Common myeloid progenitor, CD34-positive (primary cell): ENCODE measurements at regions not wholly inside any gene's neighbourhood (a gene's known extent, or its start where the extent isn't known, plus 50 kb on each side); places are given as distances from the start of the nearest gene placed in this dataset.

ENCODE experiments used
- CTCF ChIA-PET: fragments of 350-600 bp; sonication (Branson Sonifier 250); formaldehyde crosslinking; loops from one replicate; lab custom pipeline; 2021; ENCODE audit warnings: antibody characterized with exemption; lab: Charles Lee
- POLR2A ChIA-PET: fragments of 350-600 bp; sonication (Branson Sonifier 250); formaldehyde crosslinking; loops from one replicate; lab custom pipeline; 2021; ENCODE audit warnings: antibody characterized with exemption; lab: Charles Lee
- DNase-seq, 3 donors: peaks; one replicate each; pipeline versions ENCODE4 v3.0.0 to v3.0.0-alpha.2; 2013
- H3K27ac ChIP-seq, 2 experiments: 1 replicate in 1 of 2; 2 replicates in 1 of 2; pipeline ENCODE4 v1.7.0; 2013; ENCODE audit warnings: inconsistent platforms in 2 of 2, low read length in 2 of 2, mild to moderate bottlenecking in 2 of 2, low read depth in 1 of 2, moderate library complexity in 1 of 2; ENCODE audit not compliant: severe bottlenecking in 2 of 2, insufficient read depth in 1 of 2, poor library complexity in 1 of 2
- H3K27me3 ChIP-seq, 5 experiments: replicated peaks in 2 of 5; 1 replicate in 3 of 5; 2 replicates in 2 of 5; pipeline versions ENCODE4 v1.6.1 to v1.7.0; 2013; ENCODE audit warnings: low read length in 4 of 5, mild to moderate bottlenecking in 2 of 5, moderate library complexity in 2 of 5, inconsistent platforms in 1 of 5; ENCODE audit not compliant: insufficient read depth in 5 of 5, control insufficient read depth in 4 of 5
- H3K36me3 ChIP-seq, 4 experiments: 1 replicate in 2 of 4; 2 replicates in 2 of 4; pipeline versions ENCODE4 v1.6.1 to v1.7.0; 2013; ENCODE audit warnings: low read length in 3 of 4, control low read depth in 1 of 4, mild to moderate bottlenecking in 1 of 4; ENCODE audit not compliant: control insufficient read depth in 4 of 4, insufficient read depth in 4 of 4
- H3K4me1 ChIP-seq, 4 experiments: 1 replicate in 3 of 4; 2 replicates in 1 of 4; pipeline versions ENCODE4 v1.6.1 to v1.7.1; 2013; ENCODE audit warnings: low read length in 3 of 4, mild to moderate bottlenecking in 3 of 4, control low read depth in 1 of 4, inconsistent platforms in 1 of 4, moderate library complexity in 1 of 4; ENCODE audit not compliant: control insufficient read depth in 4 of 4, insufficient read depth in 4 of 4; ENCODE audit errors: control extremely low read depth in 1 of 4
- H3K4me3 ChIP-seq, 7 experiments: 1 replicate in 4 of 7; 2 replicates in 3 of 7; pipeline versions ENCODE4 v1.5.1 to v1.7.0; 2013; ENCODE audit warnings: mild to moderate bottlenecking in 7 of 7, low read length in 6 of 7, moderate library complexity in 6 of 7, inconsistent platforms in 2 of 7, low read depth in 2 of 7, control low read depth in 1 of 7; ENCODE audit not compliant: insufficient read depth in 4 of 7, control insufficient read depth in 1 of 7; ENCODE audit errors: extremely low read depth in 1 of 7
- H3K9me3 ChIP-seq, 5 experiments: 1 replicate in 4 of 5; 2 replicates in 1 of 5; pipeline versions ENCODE4 v1.6.1 to v1.7.1; 2013; ENCODE audit warnings: low read length in 4 of 5, mild to moderate bottlenecking in 2 of 5, inconsistent platforms in 1 of 5, low read depth in 1 of 5, moderate library complexity in 1 of 5; ENCODE audit not compliant: control insufficient read depth in 4 of 5, insufficient read depth in 2 of 5; ENCODE audit errors: control extremely low read depth in 1 of 5
- WGBS: methylation state at CpG from one replicate; pipeline ENCODE4 v1.1.5; 2013; ENCODE audit not compliant: insufficient coverage; 5-methylcytosine and 5-hydroxymethylcytosine counted together

- Histone ChIP-seq H3K4me1 (no peaks in the 10 kb centered on the region), H3K27me3 (no peaks in the 10 kb centered on the region), H3K27ac (no peak overlapping the region), H3K36me3 (no peaks in the 10 kb centered on the region), H3K4me3 (no peak overlapping the region), H3K9me3 (no peaks in the 10 kb centered on the region)
- WGBS, result 98% methylated on average over 4 of the region's 4 CpGs
- no peak for DNase-seq
- ChIA-PET CTCF (no interaction called here), POLR2A (no interaction called here)
These were observed 838.7 kb upstream of the API5 start for GRCh38 chr11:42473106-42473505.

GRCh38 chr11:42482822-42483221 is 829.0 kb upstream of the API5 start:
- no peaks in the 10 kb centered on the region for H3K4me1 ChIP-seq
- CTCF ChIA-PET, result no interaction called here
- no peaks in the 10 kb centered on the region for H3K27me3 ChIP-seq
- no peak overlapping the region for H3K4me3 ChIP-seq
- DNase-seq, result no peak
- POLR2A ChIA-PET, result no interaction called here
- H3K9me3 ChIP-seq, result no peaks in the 10 kb centered on the region
- no peaks in the 10 kb centered on the region for H3K36me3 ChIP-seq
- H3K27ac ChIP-seq, result no peak overlapping the region

- Histone ChIP-seq H3K27ac (no peak overlapping the region), H3K9me3 (no peaks in the 10 kb centered on the region), H3K27me3 (no peaks in the 10 kb centered on the region), H3K4me1 (peaks cover 0 to 3% (median under 1%) of the 10 kb centered on the region in 4 experiments), H3K36me3 (no peaks in the 10 kb centered on the region), H3K4me3 (no peak overlapping the region)
- no peak for DNase-seq
- WGBS, result 100% methylated on average over 2 of the region's 3 CpGs
- CTCF ChIA-PET, result no interaction called here
- POLR2A ChIA-PET, result no interaction called here
These were observed 821.3 kb upstream of the API5 start for GRCh38 chr11:42490506-42490905.

- Histone ChIP-seq H3K4me3 (no peak overlapping the region), H3K9me3 (no peaks in the 10 kb centered on the region), H3K4me1 (peaks cover 3 to 8% (median 4%) of the 10 kb centered on the region in 4 experiments), H3K27ac (no peak overlapping the region), H3K36me3 (no peaks in the 10 kb centered on the region), H3K27me3 (no peaks in the 10 kb centered on the region)
- POLR2A ChIA-PET, result no interaction called here
- CTCF ChIA-PET, result no interaction called here
- no peak for DNase-seq
- 100% methylated on average over 4 of the region's 9 CpGs for WGBS
These were observed 817.3 kb upstream of the API5 start for GRCh38 chr11:42494459-42494858.

- H3K4me3 ChIP-seq, result no peak overlapping the region
- no peak overlapping the region for H3K27ac ChIP-seq
- ChIA-PET POLR2A (no interaction called here), CTCF (no interaction called here)
- H3K4me1 ChIP-seq, result peaks cover 3 to 8% (median 4%) of the 10 kb centered on the region in 4 experiments
- WGBS, result 100% methylated on average over 1 of the region's 3 CpGs
- H3K9me3 ChIP-seq, result no peaks in the 10 kb centered on the region
- no peak for DNase-seq
- no peaks in the 10 kb centered on the region for H3K27me3 ChIP-seq
- no peaks in the 10 kb centered on the region for H3K36me3 ChIP-seq
These were observed 812.8 kb upstream of the API5 start for GRCh38 chr11:42498971-42499370.

- H3K36me3 ChIP-seq, result no peaks in the 10 kb centered on the region
- H3K4me3 ChIP-seq, result no peak overlapping the region
- no peak for DNase-seq
- POLR2A ChIA-PET, result no interaction called here
- no peaks in the 10 kb centered on the region for H3K27me3 ChIP-seq
- H3K27ac ChIP-seq, result no peak overlapping the region
- H3K9me3 ChIP-seq, result no peaks in the 10 kb centered on the region
- CTCF ChIA-PET, result no interaction called here
- WGBS, result no CpG with 5 or more reads among the region's 1 CpG
- H3K4me1 ChIP-seq, result no peaks in the 10 kb centered on the region
These were observed 809.6 kb upstream of the API5 start for GRCh38 chr11:42502151-42502550.

GRCh38 chr11:42521994-42522393 is 789.8 kb upstream of the API5 start:
- CTCF ChIA-PET, result interaction anchor here (1.7 kb wide), 1 partner anchor 1061 kb away, joined by 7 read pairs; no protein-coding TSS in a partner anchor
- POLR2A ChIA-PET, result no interaction called here
- 100% methylated on average over 1 of the region's 4 CpGs for WGBS
- H3K4me1 ChIP-seq, result no peaks in the 10 kb centered on the region
- no peaks in the 10 kb centered on the region for H3K36me3 ChIP-seq
- peaks cover 0 to 1% (median 0%) of the 10 kb centered on the region in 5 experiments for H3K27me3 ChIP-seq
- H3K4me3 ChIP-seq, result no peak overlapping the region
- H3K27ac ChIP-seq, result no peak overlapping the region
- no peaks in the 10 kb centered on the region for H3K9me3 ChIP-seq
- DNase-seq, result no peak
